AG20443 (cell line): ENCODE measurements at regions not wholly inside any gene's neighbourhood (a gene's known extent, or its start where the extent isn't known, plus 50 kb on each side); places are given as distances from the start of the nearest gene placed in this dataset.
A peak's percentile ranks its signal among the peaks of the same experiment; 100 is the strongest.

Experiments used
- DNase-seq: peaks from one replicate; pipeline ENCODE4 v3.0.0; 2012; ENCODE audit warnings: low spot score, mixed read lengths

GRCh38 chr13:85379991-85380390 is 419.2 kb downstream of the SLITRK6 start:
- DNase-seq, result no peak

- no peak for DNase-seq
Measured at GRCh38 chr13:85379433-85379832, 419.8 kb downstream of the SLITRK6 start.

GRCh38 chr13:85377783-85378182 is 421.4 kb downstream of the SLITRK6 start:
- no peak for DNase-seq

- DNase-seq, result no peak
Measured at GRCh38 chr13:85373322-85373721, 425.9 kb downstream of the SLITRK6 start.

GRCh38 chr13:85371254-85371653 is 428.0 kb downstream of the SLITRK6 start:
- no peak for DNase-seq

GRCh38 chr13:85368686-85369085 is 430.5 kb downstream of the SLITRK6 start:
- no peak for DNase-seq

GRCh38 chr13:85367887-85368286 is 431.3 kb downstream of the SLITRK6 start:
- no peak for DNase-seq

GRCh38 chr13:85366759-85367417 is 432.3 kb downstream of the SLITRK6 start:
- DNase-seq, result no peak

- DNase-seq, result no peak
Measured at GRCh38 chr13:85363504-85363903, 435.7 kb downstream of the SLITRK6 start.

- DNase-seq, result no peak
Measured at GRCh38 chr13:85362980-85363379, 436.2 kb downstream of the SLITRK6 start.

GRCh38 chr13:85347251-85347650 is 452.0 kb downstream of the SLITRK6 start:
- no peak for DNase-seq

GRCh38 chr13:85334187-85334586 is 465.0 kb downstream of the SLITRK6 start:
- DNase-seq, result no peak

- DNase-seq, result no peak
Measured at GRCh38 chr13:85333506-85334020, 465.7 kb downstream of the SLITRK6 start.

- DNase-seq, result no peak
Measured at GRCh38 chr13:85332615-85333014, 466.6 kb downstream of the SLITRK6 start.

GRCh38 chr13:85321734-85322133 is 477.5 kb downstream of the SLITRK6 start:
- no peak for DNase-seq

- DNase-seq, result no peak
Measured at GRCh38 chr13:85317781-85318180, 481.4 kb downstream of the SLITRK6 start.

- DNase-seq, result no peak
Measured at GRCh38 chr13:85316506-85317025, 482.7 kb downstream of the SLITRK6 start.

- no peak for DNase-seq
Measured at GRCh38 chr13:85314686-85315085, 484.5 kb downstream of the SLITRK6 start.

- peak; percentile 39 for DNase-seq
Measured at GRCh38 chr13:85313761-85314503, 485.3 kb downstream of the SLITRK6 start.

- no peak for DNase-seq
Measured at GRCh38 chr13:85312071-85312470, 487.1 kb downstream of the SLITRK6 start.

- DNase-seq, result no peak
Measured at GRCh38 chr13:85303630-85304029, 495.6 kb downstream of the SLITRK6 start.

- no peak for DNase-seq
Measured at GRCh38 chr13:85298387-85298924, 500.8 kb downstream of the SLITRK6 start.

- no peak for DNase-seq
Measured at GRCh38 chr13:85288698-85289097, 510.5 kb downstream of the SLITRK6 start.
